ENCODE measurements at regions not wholly inside any gene's neighbourhood (a gene's known extent, or its start where the extent isn't known, plus 50 kb on each side); places are given as distances from the start of the nearest gene placed in this dataset.

GRCh38 chr13:83333614-83334388 lies 548.5 kb downstream of the SLITRK1 start:
- TF ChIP-seq, protein P1, sequence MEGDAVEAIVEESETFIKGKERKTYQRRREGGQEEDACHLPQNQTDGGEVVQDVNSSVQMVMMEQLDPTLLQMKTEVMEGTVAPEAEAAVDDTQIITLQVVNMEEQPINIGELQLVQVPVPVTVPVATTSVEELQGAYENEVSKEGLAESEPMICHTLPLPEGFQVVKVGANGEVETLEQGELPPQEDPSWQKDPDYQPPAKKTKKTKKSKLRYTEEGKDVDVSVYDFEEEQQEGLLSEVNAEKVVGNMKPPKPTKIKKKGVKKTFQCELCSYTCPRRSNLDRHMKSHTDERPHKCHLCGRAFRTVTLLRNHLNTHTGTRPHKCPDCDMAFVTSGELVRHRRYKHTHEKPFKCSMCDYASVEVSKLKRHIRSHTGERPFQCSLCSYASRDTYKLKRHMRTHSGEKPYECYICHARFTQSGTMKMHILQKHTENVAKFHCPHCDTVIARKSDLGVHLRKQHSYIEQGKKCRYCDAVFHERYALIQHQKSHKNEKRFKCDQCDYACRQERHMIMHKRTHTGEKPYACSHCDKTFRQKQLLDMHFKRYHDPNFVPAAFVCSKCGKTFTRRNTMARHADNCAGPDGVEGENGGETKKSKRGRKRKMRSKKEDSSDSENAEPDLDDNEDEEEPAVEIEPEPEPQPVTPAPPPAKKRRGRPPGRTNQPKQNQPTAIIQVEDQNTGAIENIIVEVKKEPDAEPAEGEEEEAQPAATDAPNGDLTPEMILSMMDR (IDR thresholded peaks at IDR 0.05), result no peak
- intact Hi-C loops (cut with DNase I), result no loop called here
- 67 to 73% (median 68%) methylated on average over 7 of the region's 7 CpGs for WGBS, 4 donors
- DNase-seq, result no peak
- no peaks in the 10 kb centered on the region for H3K4me1 ChIP-seq (replicated peaks in 1 of 2)
- no peaks in the 10 kb centered on the region for H3K36me3 ChIP-seq (replicated peaks in 1 of 2)
- no peaks in the 10 kb centered on the region for H3K27me3 ChIP-seq
- H3K27ac ChIP-seq, result no peak overlapping the region
- H3K9me3 ChIP-seq (replicated peaks in 1 of 3), result no peaks in the 10 kb centered on the region
- H3K4me3 ChIP-seq, result no peak overlapping the region

GRCh38 chr13:83332751-83333150 lies 549.5 kb downstream of the SLITRK1 start:
- Histone ChIP-seq H3K36me3 (replicated peaks in 1 of 2) (no peaks in the 10 kb centered on the region), H3K9me3 (replicated peaks in 1 of 3) (no peaks in the 10 kb centered on the region), H3K4me3 (no peak overlapping the region), H3K4me1 (replicated peaks in 1 of 2) (no peaks in the 10 kb centered on the region), H3K27me3 (no peaks in the 10 kb centered on the region), H3K27ac (no peak overlapping the region)
- 82 to 91% (median 88%) methylated on average over 3 of the region's 3 CpGs for WGBS, 4 donors
- intact Hi-C loops (cut with DNase I), result no loop called here
- no peak for DNase-seq
- no peak for TF ChIP-seq POLR2A (IDR thresholded peaks at IDR 0.05)
- TF ChIP-seq, protein P1 (IDR thresholded peaks at IDR 0.05), result no peak

- no peak for DNase-seq
- Histone ChIP-seq H3K4me1 (replicated peaks in 1 of 2) (no peaks in the 10 kb centered on the region), H3K27ac (no peak overlapping the region), H3K4me3 (no peak overlapping the region), H3K9me3 (replicated peaks in 1 of 3) (no peaks in the 10 kb centered on the region), H3K36me3 (replicated peaks in 1 of 2) (no peaks in the 10 kb centered on the region), H3K27me3 (no peaks in the 10 kb centered on the region)
- TF ChIP-seq, protein P1 (IDR thresholded peaks at IDR 0.05), result no peak
- no peak for TF ChIP-seq POLR2A (IDR thresholded peaks at IDR 0.05)
- intact Hi-C loops (cut with DNase I), result no loop called here
- WGBS, 4 donors, result 79 to 85% (median 81%) methylated on average over 5 of the region's 5 CpGs
Observed at GRCh38 chr13:83327091-83327490, 555.2 kb downstream of the SLITRK1 start.

DNA sequence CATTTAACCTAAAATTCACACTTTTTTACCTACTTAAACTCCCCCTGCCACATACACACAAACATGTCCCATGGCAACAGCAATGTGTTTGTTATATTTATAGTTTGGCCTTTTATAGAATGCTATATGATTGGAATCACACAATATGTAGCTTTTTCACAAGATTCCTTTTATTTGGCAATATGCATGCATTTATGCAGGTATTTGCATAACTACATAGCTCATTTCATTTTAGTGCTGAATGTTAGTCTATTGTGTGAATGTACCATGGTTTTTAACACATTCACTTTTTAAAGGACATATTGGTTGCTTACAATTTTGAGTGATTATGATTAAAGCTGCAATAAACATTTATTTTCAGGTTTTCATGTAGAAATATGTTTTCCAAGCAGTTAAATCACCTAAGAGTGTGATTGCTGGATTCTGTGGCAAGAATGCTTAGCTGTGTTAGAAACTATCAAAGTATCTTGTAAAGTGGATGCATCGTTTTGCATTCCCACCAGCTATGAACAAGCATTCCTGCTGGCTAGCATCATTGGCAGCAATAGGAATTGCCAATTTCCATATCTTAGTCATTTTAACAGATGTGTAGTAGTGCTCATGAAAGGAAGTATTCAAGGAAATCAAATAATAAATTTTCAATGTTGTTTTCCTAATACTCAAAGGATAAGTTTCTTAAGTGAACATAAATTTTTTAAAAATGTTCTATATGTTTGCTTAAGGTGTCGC lies 557.0 kb downstream of the SLITRK1 start:
- H3K27me3 ChIP-seq, result no peaks in the 10 kb centered on the region
- no peaks in the 10 kb centered on the region for H3K4me1 ChIP-seq (replicated peaks in 1 of 2)
- DNase-seq, result no peak
- no peaks in the 10 kb centered on the region for H3K9me3 ChIP-seq (replicated peaks in 1 of 3)
- H3K4me3 ChIP-seq, result no peak overlapping the region
- whole genome bisulfite sequencing, 4 donors, result 67 to 77% (median 74%) methylated on average over 2 of the region's 2 CpGs
- TF ChIP-seq POLR2A (IDR thresholded peaks at IDR 0.05), result no peak
- TF ChIP-seq, protein P1 (IDR thresholded peaks at IDR 0.05), result no peak
- H3K36me3 ChIP-seq (replicated peaks in 1 of 2), result no peaks in the 10 kb centered on the region
- intact Hi-C loops (cut with DNase I), result no loop called here
- no peak overlapping the region for H3K27ac ChIP-seq
